Neural progenitor cell (in vitro differentiated cells): ENCODE measurements at regions not wholly inside any gene's neighbourhood (a gene's known extent, or its start where the extent isn't known, plus 50 kb on each side); places are given as distances from the start of the nearest gene placed in this dataset.

Experiments used
- DNase-seq: peaks from one replicate; pipeline ENCODE4 v3.0.0-alpha.2; 2016; ENCODE audit warnings: low spot score
- H2AFZ ChIP-seq: fragments of 200-600 bp; sonication (generic); replicated peaks from 2 replicates; pipeline ENCODE4 v1.6.1; 2016; ENCODE audit warnings: antibody characterized with exemption
- H3F3A ChIP-seq: fragments of 200-600 bp; sonication (generic); 2 replicates; pipeline ENCODE4 v1.6.1; 2016; ENCODE audit warnings: antibody characterized with exemption, low read depth
- H3K27ac ChIP-seq: fragments of 200-600 bp; sonication (generic); 2 replicates; pipeline ENCODE4 v1.5.1; 2016; ENCODE audit warnings: mild to moderate bottlenecking
- H3K27me3 ChIP-seq: fragments of 200-600 bp; sonication (generic); 2 replicates; pipeline ENCODE4 v1.6.1; 2016; ENCODE audit warnings: mild to moderate bottlenecking, moderate library complexity
- H3K36me3 ChIP-seq: fragments of 200-600 bp; sonication (generic); 2 replicates; pipeline ENCODE4 v1.5.1; 2016
- H3K4me1 ChIP-seq: fragments of 200-600 bp; sonication (generic); 2 replicates; pipeline ENCODE4 v1.6.1; 2016; ENCODE audit warnings: mixed run types
- H3K4me2 ChIP-seq: fragments of 200-600 bp; sonication (generic); 2 replicates; pipeline ENCODE4 v1.6.1; 2016
- H3K4me3 ChIP-seq: fragments of 200-600 bp; sonication (generic); 2 replicates; pipeline ENCODE4 v1.5.1; 2016
- H3K79me2 ChIP-seq: fragments of 200-600 bp; sonication (generic); 2 replicates; pipeline ENCODE4 v1.6.1; 2016; ENCODE audit warnings: low read depth
- H3K9ac ChIP-seq: fragments of 200-600 bp; sonication (generic); 2 replicates; pipeline ENCODE4 v1.6.1; 2016
- H3K9me3 ChIP-seq: fragments of 200-600 bp; sonication (generic); 2 replicates; pipeline ENCODE4 v1.5.1; 2016; ENCODE audit warnings: low read depth
- H4K20me1 ChIP-seq: fragments of 200-600 bp; sonication (generic); 2 replicates; pipeline ENCODE4 v1.6.1; 2016; ENCODE audit warnings: low read depth
- H3K27ac Mint-ChIP-seq: 3 replicates; pipeline ENCODE4 v1.8.0; 2021; ENCODE audit warnings: mixed read lengths
- H3K27me3 Mint-ChIP-seq: 2 replicates; pipeline ENCODE4 v1.8.0; 2022; ENCODE audit warnings: low read depth, mild to moderate bottlenecking, inconsistent platforms, moderate library complexity, mixed read lengths; ENCODE audit not compliant: insufficient read depth
- H3K36me3 Mint-ChIP-seq: 3 replicates; pipeline ENCODE4 v1.8.0; 2021; ENCODE audit warnings: mixed read lengths
- H3K4me1 Mint-ChIP-seq: 3 replicates; pipeline ENCODE4 v1.8.0; 2021; ENCODE audit warnings: mixed read lengths
- H3K4me3 Mint-ChIP-seq: 3 replicates; pipeline ENCODE4 v1.8.0; 2021; ENCODE audit warnings: mild to moderate bottlenecking, moderate library complexity, mixed read lengths
- H3K9me3 Mint-ChIP-seq: 3 replicates; pipeline ENCODE4 v1.8.0; 2020; ENCODE audit warnings: mixed read lengths
- EZH2 ChIP-seq: fragments of 200-600 bp; sonication (generic); IDR thresholded peaks from 2 replicates; pipeline ENCODE4 v1.6.1; 2017; ENCODE audit warnings: antibody characterized with exemption, mild to moderate bottlenecking, moderate library complexity
- EZH2phosphoT487 ChIP-seq: fragments of 200-600 bp; sonication (generic); IDR thresholded peaks from 2 replicates; pipeline ENCODE4 v1.6.1; 2017; ENCODE audit warnings: antibody characterized with exemption
- TF ChIP-seq, protein P1 (sequence below): fragments of 200-600 bp; sonication (generic); IDR thresholded peaks from 2 replicates; pipeline ENCODE4 v1.5.1; 2017; ENCODE audit warnings: antibody characterized with exemption, mild to moderate bottlenecking

GRCh38 chr9:119917175-119917574 is 547.9 kb upstream of the BRINP1 start:
- no peaks in the 10 kb centered on the region for H3K36me3 ChIP-seq
- no peaks in the 10 kb centered on the region for H3K9me3 Mint-ChIP-seq
- H3K9ac ChIP-seq = no peak overlapping the region
- H3K27ac ChIP-seq = no peak overlapping the region
- no peak for DNase-seq
- H3K4me1 ChIP-seq = no peaks in the 10 kb centered on the region
- no peak overlapping the region for H3K4me3 Mint-ChIP-seq
- H4K20me1 ChIP-seq = no peaks in the 10 kb centered on the region
- no peaks in the 10 kb centered on the region for H3K27me3 Mint-ChIP-seq
- H3K27me3 ChIP-seq = no peaks in the 10 kb centered on the region
- no peaks in the 10 kb centered on the region for H3K79me2 ChIP-seq
- no peaks in the 10 kb centered on the region for H3K9me3 ChIP-seq
- H3K4me3 ChIP-seq = no peak overlapping the region
- TF ChIP-seq EZH2 = no peak
- TF ChIP-seq EZH2phosphoT487 = no peak
- H3K27ac Mint-ChIP-seq = no peak overlapping the region
- no peaks in the 10 kb centered on the region for H3K36me3 Mint-ChIP-seq
- no peaks in the 10 kb centered on the region for H3K4me1 Mint-ChIP-seq
- H3F3A ChIP-seq = no peaks in the 10 kb centered on the region
- no peak overlapping the region for H2AFZ ChIP-seq
- no peak overlapping the region for H3K4me2 ChIP-seq

DNA sequence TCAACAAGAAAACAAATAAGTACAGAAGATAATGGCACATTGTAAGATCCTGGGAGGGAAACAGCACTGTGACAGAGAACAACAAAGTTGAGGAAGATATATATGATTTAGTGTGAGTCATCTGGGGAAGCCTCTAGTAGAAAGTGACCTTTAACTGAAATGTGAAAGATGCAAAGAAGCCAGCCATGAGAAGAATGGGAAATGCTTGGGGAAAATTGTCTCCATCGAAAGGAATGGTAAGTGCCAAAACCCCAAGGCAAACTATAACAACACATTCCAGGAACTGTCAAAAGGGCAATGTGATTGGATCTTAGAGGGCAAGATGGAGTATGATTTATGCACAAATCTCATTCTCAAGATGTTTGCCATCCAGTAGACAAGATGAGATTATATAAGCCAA is 537.8 kb upstream of the BRINP1 start:
- H2AFZ ChIP-seq = no peak overlapping the region
- H3K36me3 Mint-ChIP-seq = no peaks in the 10 kb centered on the region

DNA sequence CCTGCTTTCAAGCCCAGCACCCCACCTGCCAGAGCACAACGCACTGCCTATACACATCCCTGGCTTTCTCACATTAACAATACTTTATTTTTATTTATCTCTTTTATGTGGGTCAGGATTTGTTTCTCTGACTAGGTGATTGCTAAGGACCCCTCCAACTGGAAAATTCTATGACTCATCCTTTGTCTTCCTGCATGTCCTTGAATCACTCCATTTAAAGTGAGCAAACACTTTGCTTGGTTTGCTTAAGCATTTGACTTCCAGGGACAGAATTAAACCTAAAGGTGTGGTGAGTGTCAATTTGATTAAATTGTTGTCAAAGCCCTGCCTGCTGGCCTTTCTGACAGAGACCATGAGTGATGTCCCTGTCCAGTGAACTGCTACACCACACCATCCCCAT is 536.5 kb upstream of the BRINP1 start:
- H3K4me1 Mint-ChIP-seq = no peaks in the 10 kb centered on the region
- no peak overlapping the region for H3K9ac ChIP-seq
- no peak for DNase-seq
- no peak overlapping the region for H3K27ac Mint-ChIP-seq
- no peaks in the 10 kb centered on the region for H3F3A ChIP-seq
- H2AFZ ChIP-seq = no peak overlapping the region
- H3K4me3 ChIP-seq = no peak overlapping the region
- no peaks in the 10 kb centered on the region for H3K36me3 Mint-ChIP-seq
- no peaks in the 10 kb centered on the region for H3K9me3 ChIP-seq
- no peak for TF ChIP-seq EZH2
- TF ChIP-seq, protein P1, sequence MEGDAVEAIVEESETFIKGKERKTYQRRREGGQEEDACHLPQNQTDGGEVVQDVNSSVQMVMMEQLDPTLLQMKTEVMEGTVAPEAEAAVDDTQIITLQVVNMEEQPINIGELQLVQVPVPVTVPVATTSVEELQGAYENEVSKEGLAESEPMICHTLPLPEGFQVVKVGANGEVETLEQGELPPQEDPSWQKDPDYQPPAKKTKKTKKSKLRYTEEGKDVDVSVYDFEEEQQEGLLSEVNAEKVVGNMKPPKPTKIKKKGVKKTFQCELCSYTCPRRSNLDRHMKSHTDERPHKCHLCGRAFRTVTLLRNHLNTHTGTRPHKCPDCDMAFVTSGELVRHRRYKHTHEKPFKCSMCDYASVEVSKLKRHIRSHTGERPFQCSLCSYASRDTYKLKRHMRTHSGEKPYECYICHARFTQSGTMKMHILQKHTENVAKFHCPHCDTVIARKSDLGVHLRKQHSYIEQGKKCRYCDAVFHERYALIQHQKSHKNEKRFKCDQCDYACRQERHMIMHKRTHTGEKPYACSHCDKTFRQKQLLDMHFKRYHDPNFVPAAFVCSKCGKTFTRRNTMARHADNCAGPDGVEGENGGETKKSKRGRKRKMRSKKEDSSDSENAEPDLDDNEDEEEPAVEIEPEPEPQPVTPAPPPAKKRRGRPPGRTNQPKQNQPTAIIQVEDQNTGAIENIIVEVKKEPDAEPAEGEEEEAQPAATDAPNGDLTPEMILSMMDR = no peak
- TF ChIP-seq EZH2phosphoT487 = no peak
- peaks cover 5% of the 10 kb centered on the region for H3K9me3 Mint-ChIP-seq
- H3K4me1 ChIP-seq = no peaks in the 10 kb centered on the region
- no peaks in the 10 kb centered on the region for H4K20me1 ChIP-seq
- no peaks in the 10 kb centered on the region for H3K79me2 ChIP-seq
- no peak overlapping the region for H3K4me3 Mint-ChIP-seq
- no peak overlapping the region for H3K4me2 ChIP-seq
- H3K36me3 ChIP-seq = no peaks in the 10 kb centered on the region
- peaks cover 5% of the 10 kb centered on the region for H3K27me3 Mint-ChIP-seq
- H3K27ac ChIP-seq = no peak overlapping the region
- no peaks in the 10 kb centered on the region for H3K27me3 ChIP-seq

More for the DNA sequence above, 537.8 kb upstream of the BRINP1 start:
- H3K4me1 Mint-ChIP-seq = no peaks in the 10 kb centered on the region
- H3K4me1 ChIP-seq = no peaks in the 10 kb centered on the region
- H3K4me3 ChIP-seq = no peak overlapping the region
- peaks cover 5% of the 10 kb centered on the region for H3K9me3 Mint-ChIP-seq
- H3K27ac Mint-ChIP-seq = no peak overlapping the region
- H3K27me3 ChIP-seq = no peaks in the 10 kb centered on the region
- no peaks in the 10 kb centered on the region for H3K36me3 ChIP-seq
- H3K9ac ChIP-seq = no peak overlapping the region
- TF ChIP-seq, protein P1 = no peak
- no peak for TF ChIP-seq EZH2
- TF ChIP-seq EZH2phosphoT487 = no peak
- H3K79me2 ChIP-seq = no peaks in the 10 kb centered on the region
- H3K9me3 ChIP-seq = no peaks in the 10 kb centered on the region
- no peak overlapping the region for H3K4me3 Mint-ChIP-seq
- peaks cover 5% of the 10 kb centered on the region for H3K27me3 Mint-ChIP-seq
- H3K27ac ChIP-seq = no peak overlapping the region
- no peaks in the 10 kb centered on the region for H4K20me1 ChIP-seq
- DNase-seq = no peak
- no peak overlapping the region for H3K4me2 ChIP-seq
- H3F3A ChIP-seq = no peaks in the 10 kb centered on the region

DNA sequence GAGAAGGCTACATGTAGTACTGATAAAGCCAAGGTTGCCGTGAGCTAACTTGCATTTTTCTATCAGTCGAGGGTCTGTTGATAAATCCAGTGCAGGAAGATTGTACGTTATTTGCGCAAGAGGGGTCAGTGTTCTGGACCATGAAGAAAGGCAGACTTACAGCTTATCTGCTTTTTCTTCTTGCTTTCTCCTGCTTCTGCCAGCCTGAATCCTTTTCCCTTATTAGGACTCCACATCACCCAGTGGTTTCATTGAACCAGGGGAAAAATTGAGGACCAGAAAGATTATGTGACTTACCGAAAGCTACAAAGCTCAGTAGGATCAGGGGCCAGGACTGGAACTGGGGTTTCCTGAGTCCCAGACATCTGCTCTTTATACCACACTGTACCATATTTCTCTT is 534.6 kb upstream of the BRINP1 start:
- no peaks in the 10 kb centered on the region for H3K9me3 ChIP-seq
- no peak overlapping the region for H3K9ac ChIP-seq
- TF ChIP-seq EZH2 = no peak
- no peak for TF ChIP-seq EZH2phosphoT487
- TF ChIP-seq, protein P1 = no peak
- H3K79me2 ChIP-seq = no peaks in the 10 kb centered on the region
- no peak overlapping the region for H2AFZ ChIP-seq
- no peak overlapping the region for H3K4me2 ChIP-seq
- Mint-ChIP-seq H3K4me3 (no peak overlapping the region), H3K36me3 (no peaks in the 10 kb centered on the region), H3K27ac (no peak overlapping the region), H3K9me3 (peaks cover 6% of the 10 kb centered on the region), H3K4me1 (no peaks in the 10 kb centered on the region), H3K27me3 (peaks cover 5% of the 10 kb centered on the region)
- no peaks in the 10 kb centered on the region for H4K20me1 ChIP-seq
- H3K4me1 ChIP-seq = no peaks in the 10 kb centered on the region
- no peaks in the 10 kb centered on the region for H3K27me3 ChIP-seq
- no peak overlapping the region for H3K4me3 ChIP-seq
- H3K36me3 ChIP-seq = no peaks in the 10 kb centered on the region
- H3K27ac ChIP-seq = no peak overlapping the region
- no peaks in the 10 kb centered on the region for H3F3A ChIP-seq
- no peak for DNase-seq
